ENCODE measurements at regions not wholly inside any gene's neighbourhood (a gene's known extent, or its start where the extent isn't known, plus 50 kb on each side); places are given as distances from the start of the nearest gene placed in this dataset.

- Histone ChIP-seq H3K27me3 (ENCODE audit: control insufficient read depth in 3 of 3, insufficient read depth in 3 of 3, low read length in 3 of 3) (no peaks in the 10 kb centered on the region), H3K4me1 (ENCODE audit: control insufficient read depth in 3 of 3, insufficient read depth in 2 of 3, low read depth in 1 of 3, low read length in 2 of 3) (peaks cover 0 to 7% (median 2%) of the 10 kb centered on the region in 3 donors), H3K9me3 (ENCODE audit: control insufficient read depth in 2 of 2, insufficient read depth in 1 of 2, low read depth in 1 of 2, low read length in 1 of 2) (no peaks in the 10 kb centered on the region), H3K27ac (ENCODE audit: low read depth in 1 of 3, low read length in 2 of 3) (no peak overlapping the region), H3K36me3 (ENCODE audit: control insufficient read depth in 3 of 3, insufficient read depth in 2 of 3, low read depth in 1 of 3, low read length in 3 of 3) (no peaks in the 10 kb centered on the region), H3K4me3 (ENCODE audit: low read depth in 1 of 3, low read length in 3 of 3) (no peak overlapping the region)
- FAIRE-seq (no peak), DNase-seq (no peak)
These were observed 271.0 kb upstream of the TBL1XR1 start for GRCh38 chr3:177468331-177468730.

- no peak overlapping the region for H3K27ac ChIP-seq (ENCODE audit: low read depth in 1 of 3, low read length in 2 of 3)
- DNase-seq (peak in 1 of 2 donors; percentile 75), FAIRE-seq (no peak)
- no peaks in the 10 kb centered on the region for H3K9me3 ChIP-seq (ENCODE audit: control insufficient read depth in 2 of 2, insufficient read depth in 1 of 2, low read depth in 1 of 2, low read length in 1 of 2)
- H3K4me3 ChIP-seq (ENCODE audit: low read depth in 1 of 3, low read length in 3 of 3) = no peak overlapping the region
- H3K27me3 ChIP-seq (ENCODE audit: control insufficient read depth in 3 of 3, insufficient read depth in 3 of 3, low read length in 3 of 3) = no peaks in the 10 kb centered on the region
- peaks cover 0 to 7% (median 2%) of the 10 kb centered on the region in 3 donors for H3K4me1 ChIP-seq (ENCODE audit: control insufficient read depth in 3 of 3, insufficient read depth in 2 of 3, low read depth in 1 of 3, low read length in 2 of 3)
- H3K36me3 ChIP-seq (ENCODE audit: control insufficient read depth in 3 of 3, insufficient read depth in 2 of 3, low read depth in 1 of 3, low read length in 3 of 3) = no peaks in the 10 kb centered on the region
- WGBS, 3 donors = 92 to 97% (median 95%) methylated on average over 1 of the region's 1 CpG
These were observed 271.5 kb upstream of the TBL1XR1 start for GRCh38 chr3:177468816-177469215.

GRCh38 chr3:177469216-177469615, 271.9 kb upstream of the TBL1XR1 start:
- Histone ChIP-seq H3K4me1 (ENCODE audit: control insufficient read depth in 3 of 3, insufficient read depth in 2 of 3, low read depth in 1 of 3, low read length in 2 of 3) (peaks cover 0 to 7% (median 2%) of the 10 kb centered on the region in 3 donors), H3K27me3 (ENCODE audit: control insufficient read depth in 3 of 3, insufficient read depth in 3 of 3, low read length in 3 of 3) (no peaks in the 10 kb centered on the region), H3K9me3 (ENCODE audit: control insufficient read depth in 2 of 2, insufficient read depth in 1 of 2, low read depth in 1 of 2, low read length in 1 of 2) (no peaks in the 10 kb centered on the region), H3K4me3 (ENCODE audit: low read depth in 1 of 3, low read length in 3 of 3) (no peak overlapping the region), H3K36me3 (ENCODE audit: control insufficient read depth in 3 of 3, insufficient read depth in 2 of 3, low read depth in 1 of 3, low read length in 3 of 3) (no peaks in the 10 kb centered on the region), H3K27ac (ENCODE audit: low read depth in 1 of 3, low read length in 2 of 3) (no peak overlapping the region)
- DNase-seq (no peak), FAIRE-seq (no peak)
- 91 to 97% (median 96%) methylated on average over 3 of the region's 3 CpGs for WGBS, 3 donors

- H3K9me3 ChIP-seq (ENCODE audit: control insufficient read depth in 2 of 2, insufficient read depth in 1 of 2, low read depth in 1 of 2, low read length in 1 of 2) = no peaks in the 10 kb centered on the region
- peaks cover 2 to 7% (median 5%) of the 10 kb centered on the region in 3 donors for H3K4me1 ChIP-seq (ENCODE audit: control insufficient read depth in 3 of 3, insufficient read depth in 2 of 3, low read depth in 1 of 3, low read length in 2 of 3)
- FAIRE-seq (no peak), DNase-seq (no peak)
- WGBS, 3 donors = 89 to 98% (median 96%) methylated on average over 8 of the region's 8 CpGs
- no peak overlapping the region for H3K27ac ChIP-seq (ENCODE audit: low read depth in 1 of 3, low read length in 2 of 3)
- no peaks in the 10 kb centered on the region for H3K36me3 ChIP-seq (ENCODE audit: control insufficient read depth in 3 of 3, insufficient read depth in 2 of 3, low read depth in 1 of 3, low read length in 3 of 3)
- no peaks in the 10 kb centered on the region for H3K27me3 ChIP-seq (ENCODE audit: control insufficient read depth in 3 of 3, insufficient read depth in 3 of 3, low read length in 3 of 3)
- H3K4me3 ChIP-seq (ENCODE audit: low read depth in 1 of 3, low read length in 3 of 3) = no peak overlapping the region
These were observed 273.1 kb upstream of the TBL1XR1 start for GRCh38 chr3:177470197-177470941.

- H3K27ac ChIP-seq (ENCODE audit: low read depth in 1 of 3, low read length in 2 of 3) = no peak overlapping the region
- FAIRE-seq = no peak
- no peak overlapping the region for H3K4me3 ChIP-seq (ENCODE audit: low read depth in 1 of 3, low read length in 3 of 3)
- no peak for DNase-seq
- no peaks in the 10 kb centered on the region for H3K9me3 ChIP-seq (ENCODE audit: control insufficient read depth in 2 of 2, insufficient read depth in 1 of 2, low read depth in 1 of 2, low read length in 1 of 2)
- WGBS, 3 donors = 70 to 75% (median 71%) methylated on average over 4 of the region's 4 CpGs
- H3K4me1 ChIP-seq (ENCODE audit: control insufficient read depth in 3 of 3, insufficient read depth in 2 of 3, low read depth in 1 of 3, low read length in 2 of 3) = peaks cover 2 to 6% (median 5%) of the 10 kb centered on the region in 3 donors
- no peaks in the 10 kb centered on the region for H3K27me3 ChIP-seq (ENCODE audit: control insufficient read depth in 3 of 3, insufficient read depth in 3 of 3, low read length in 3 of 3)
- H3K36me3 ChIP-seq (ENCODE audit: control insufficient read depth in 3 of 3, insufficient read depth in 2 of 3, low read depth in 1 of 3, low read length in 3 of 3) = no peaks in the 10 kb centered on the region
These were observed 274.6 kb upstream of the TBL1XR1 start for GRCh38 chr3:177471733-177472480.

- no peak overlapping the region for H3K4me3 ChIP-seq (ENCODE audit: low read depth in 1 of 3, low read length in 3 of 3)
- WGBS, 3 donors = 85 to 92% (median 86%) methylated on average over 6 of the region's 6 CpGs
- no peak for FAIRE-seq
- H3K36me3 ChIP-seq (ENCODE audit: control insufficient read depth in 3 of 3, insufficient read depth in 2 of 3, low read depth in 1 of 3, low read length in 3 of 3) = no peaks in the 10 kb centered on the region
- H3K27me3 ChIP-seq (ENCODE audit: control insufficient read depth in 3 of 3, insufficient read depth in 3 of 3, low read length in 3 of 3) = no peaks in the 10 kb centered on the region
- DNase-seq = no peak
- H3K9me3 ChIP-seq (ENCODE audit: control insufficient read depth in 2 of 2, insufficient read depth in 1 of 2, low read depth in 1 of 2, low read length in 1 of 2) = no peaks in the 10 kb centered on the region
- no peak overlapping the region for H3K27ac ChIP-seq (ENCODE audit: low read depth in 1 of 3, low read length in 2 of 3)
- H3K4me1 ChIP-seq (ENCODE audit: control insufficient read depth in 3 of 3, insufficient read depth in 2 of 3, low read depth in 1 of 3, low read length in 2 of 3) = peaks cover 0 to 5% (median 2%) of the 10 kb centered on the region in 3 donors
These were observed 275.9 kb upstream of the TBL1XR1 start for GRCh38 chr3:177473184-177473583.

DNA sequence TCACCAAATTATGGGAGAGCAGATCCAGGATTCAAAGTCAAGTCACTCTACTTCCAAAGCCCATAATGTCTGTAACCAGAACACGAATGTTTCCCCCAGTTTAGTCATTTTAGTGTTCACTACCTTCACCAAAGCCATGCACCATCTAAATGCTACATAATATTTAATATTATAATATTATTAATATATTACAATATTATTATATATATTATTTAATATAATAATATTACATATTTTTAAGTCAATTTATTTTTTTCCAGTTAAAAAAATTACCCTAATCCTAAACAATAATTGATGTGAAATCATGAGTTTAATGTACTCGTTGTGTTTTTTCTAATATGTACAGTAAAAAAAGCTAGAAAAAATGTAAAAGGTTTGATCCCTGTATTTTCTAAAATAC, 276.6 kb upstream of the TBL1XR1 start:
- 90 to 96% (median 93%) methylated on average over 2 of the region's 2 CpGs for WGBS, 3 donors
- Histone ChIP-seq H3K4me1 (ENCODE audit: control insufficient read depth in 3 of 3, insufficient read depth in 2 of 3, low read depth in 1 of 3, low read length in 2 of 3) (peaks cover 0 to 5% (median 0%) of the 10 kb centered on the region in 3 donors), H3K27ac (ENCODE audit: low read depth in 1 of 3, low read length in 2 of 3) (no peak overlapping the region), H3K36me3 (ENCODE audit: control insufficient read depth in 3 of 3, insufficient read depth in 2 of 3, low read depth in 1 of 3, low read length in 3 of 3) (no peaks in the 10 kb centered on the region), H3K9me3 (ENCODE audit: control insufficient read depth in 2 of 2, insufficient read depth in 1 of 2, low read depth in 1 of 2, low read length in 1 of 2) (no peaks in the 10 kb centered on the region), H3K4me3 (ENCODE audit: low read depth in 1 of 3, low read length in 3 of 3) (no peak overlapping the region), H3K27me3 (ENCODE audit: control insufficient read depth in 3 of 3, insufficient read depth in 3 of 3, low read length in 3 of 3) (no peaks in the 10 kb centered on the region)
- FAIRE-seq (no peak), DNase-seq (no peak)

- Histone ChIP-seq H3K9me3 (ENCODE audit: control insufficient read depth in 2 of 2, insufficient read depth in 1 of 2, low read depth in 1 of 2, low read length in 1 of 2) (no peaks in the 10 kb centered on the region), H3K36me3 (ENCODE audit: control insufficient read depth in 3 of 3, insufficient read depth in 2 of 3, low read depth in 1 of 3, low read length in 3 of 3) (no peaks in the 10 kb centered on the region), H3K27ac (ENCODE audit: low read depth in 1 of 3, low read length in 2 of 3) (no peak overlapping the region), H3K27me3 (ENCODE audit: control insufficient read depth in 3 of 3, insufficient read depth in 3 of 3, low read length in 3 of 3) (no peaks in the 10 kb centered on the region), H3K4me3 (ENCODE audit: low read depth in 1 of 3, low read length in 3 of 3) (no peak overlapping the region), H3K4me1 (ENCODE audit: control insufficient read depth in 3 of 3, insufficient read depth in 2 of 3, low read depth in 1 of 3, low read length in 2 of 3) (peaks cover 0 to 5% (median 0%) of the 10 kb centered on the region in 3 donors)
- FAIRE-seq (no peak), DNase-seq (no peak)
- WGBS, 3 donors = 60 to 77% (median 73%) methylated on average over 11 of the region's 11 CpGs
These were observed 277.5 kb upstream of the TBL1XR1 start for GRCh38 chr3:177474652-177475355.

All from small intestine (tissue), 7 donors.